Fibroblast of skin of scalp (primary cell): ENCODE measurements at regions not wholly inside any gene's neighbourhood (a gene's known extent, or its start where the extent isn't known, plus 50 kb on each side); places are given as distances from the start of the nearest gene placed in this dataset.
"Not testable (repeated sequence)": the region's sequence is repeated elsewhere in the genome, so short reads cannot be mapped to it uniquely, and the experiment has no call there.

ENCODE experiments used
- DNase-seq: peaks from one replicate; pipeline ENCODE4 v3.0.0-alpha.2; 2013

DNA sequence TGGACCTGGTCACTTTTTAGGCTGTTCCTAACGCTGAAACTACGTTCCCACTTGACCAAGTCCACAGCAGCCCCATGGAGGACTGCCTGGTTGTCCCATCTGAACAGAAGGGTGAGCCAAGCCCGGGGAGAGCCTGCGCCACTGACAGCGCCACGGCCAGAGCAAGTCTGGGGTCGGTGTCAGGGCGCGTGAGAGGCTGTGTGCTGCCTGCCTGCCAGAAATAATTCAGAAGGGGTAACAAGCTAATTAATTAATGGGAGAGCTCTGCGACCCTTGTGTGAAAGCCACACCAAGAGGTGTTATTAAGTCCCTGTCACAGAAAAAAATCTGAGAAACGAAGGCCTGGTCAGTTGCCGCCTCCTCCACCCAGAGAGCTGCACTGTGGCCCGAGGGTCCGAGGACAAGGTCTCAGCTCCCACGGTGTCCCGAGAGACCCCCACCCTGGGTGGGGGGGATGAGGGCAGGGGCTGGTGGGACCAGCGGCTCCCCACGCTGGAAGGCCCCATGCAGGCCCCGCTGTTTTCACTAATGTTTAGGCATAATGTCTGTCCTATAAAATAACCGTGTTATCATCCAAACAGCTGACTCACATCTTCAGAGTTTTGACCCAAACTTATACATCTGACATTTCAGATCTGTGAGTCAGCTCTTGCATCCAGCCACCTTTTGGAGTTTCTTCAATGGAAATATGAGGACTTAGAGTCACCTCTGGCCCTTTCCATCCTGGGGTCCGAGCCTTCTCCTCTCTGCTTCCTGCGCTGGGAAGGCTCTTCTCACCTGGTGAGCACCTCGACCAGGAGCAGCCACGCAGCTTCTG is 58.5 kb downstream of the DLL1 start:
- no peak for DNase-seq

DNA sequence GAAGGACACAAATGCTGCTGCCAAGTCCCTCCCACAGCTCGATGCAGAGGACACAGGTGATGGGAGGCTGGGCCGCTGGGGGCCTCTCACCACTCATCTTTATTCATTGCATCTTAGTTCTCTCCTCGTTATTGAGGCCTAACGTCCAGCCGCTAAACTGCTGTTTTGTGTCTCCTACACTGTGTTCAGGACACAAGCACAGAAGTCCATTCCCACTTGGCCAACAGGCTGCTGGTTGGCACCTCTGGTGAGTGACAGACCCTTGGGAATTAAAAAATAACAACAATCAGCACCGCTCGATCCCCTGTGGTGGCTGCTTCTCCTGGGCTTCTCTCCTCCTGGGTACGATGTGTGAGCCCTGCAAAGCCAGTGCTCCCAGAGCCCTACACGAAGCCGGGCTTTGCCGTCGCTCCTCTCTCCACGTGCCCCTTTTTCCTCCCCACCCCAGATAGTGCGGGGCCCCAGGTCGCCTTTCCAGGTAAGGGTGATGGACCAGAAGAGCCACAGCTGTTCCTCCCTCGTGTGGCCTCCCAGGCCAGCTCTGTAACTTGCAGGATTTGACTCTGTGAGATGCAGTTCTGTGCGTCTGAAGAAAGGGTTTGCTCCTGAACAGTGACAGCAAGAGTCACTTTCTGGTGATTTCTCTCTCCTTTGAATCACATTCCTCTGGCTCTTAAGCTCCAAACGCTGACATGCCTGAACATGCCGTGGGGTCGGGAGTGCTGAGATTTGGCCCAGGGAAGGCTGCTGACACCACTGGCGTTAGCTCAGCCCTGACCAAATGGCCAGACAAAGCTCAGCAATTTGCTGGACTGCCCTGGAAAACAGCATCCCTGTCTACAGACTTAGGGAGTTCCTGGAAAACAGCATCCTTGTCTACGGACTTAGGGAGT is 59.3 kb downstream of the DLL1 start:
- DNase-seq: no peak

GRCh38 chr6:170230520-170231292 is 60.2 kb downstream of the DLL1 start:
- no peak for DNase-seq

DNA sequence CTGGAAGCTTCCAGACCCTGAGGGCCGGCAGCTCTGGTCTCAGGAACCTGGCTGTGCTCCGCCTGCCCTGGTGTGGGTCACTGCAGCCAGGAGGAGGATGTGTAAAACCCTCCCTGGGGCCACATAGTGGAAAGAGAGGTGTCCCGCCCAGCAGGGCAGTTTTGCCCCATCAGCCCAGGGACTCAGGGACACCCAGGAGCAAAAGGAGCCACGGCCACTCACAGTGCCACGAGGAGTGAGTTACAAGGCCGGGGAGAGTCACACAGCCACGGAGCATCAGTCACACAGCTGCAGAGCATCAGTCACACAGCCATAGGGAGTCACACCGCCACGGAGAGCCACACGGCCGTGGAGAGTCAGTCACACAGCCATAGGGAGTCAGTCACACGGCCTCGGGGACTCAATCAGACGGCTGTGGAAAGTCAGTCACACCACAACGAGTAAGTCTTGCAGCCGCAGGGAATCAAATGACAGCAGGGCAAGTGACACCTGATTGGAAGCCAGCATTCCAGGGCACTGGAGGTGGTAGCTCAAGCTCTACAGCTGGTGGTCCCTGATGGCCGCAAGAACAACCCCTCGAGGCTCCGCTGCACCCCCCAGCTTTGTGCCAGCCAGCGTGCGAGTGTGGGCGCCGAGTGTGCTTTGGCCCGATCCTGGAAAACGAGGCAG is 60.9 kb downstream of the DLL1 start:
- no peak for DNase-seq

- DNase-seq: no peak
These were observed 61.5 kb downstream of the DLL1 start for GRCh38 chr6:170229396-170229795.

DNA sequence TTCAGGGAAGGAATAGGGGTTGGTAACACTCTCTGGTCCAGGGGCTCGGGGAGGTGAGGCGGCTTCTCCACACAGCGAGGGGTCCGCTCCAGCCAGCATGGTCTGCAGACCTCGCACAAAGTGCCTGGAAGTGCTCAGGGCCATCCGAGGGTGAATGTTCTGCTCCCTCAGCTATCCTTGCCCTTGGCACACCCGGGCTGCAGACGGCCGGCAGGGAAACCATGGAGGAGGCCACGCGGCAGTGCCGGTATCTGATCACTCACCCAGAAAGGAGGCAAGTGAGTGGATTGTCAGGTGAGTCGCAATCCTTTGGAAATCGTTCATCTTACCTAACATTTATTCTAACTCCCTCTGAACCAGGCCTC is 62.0 kb downstream of the DLL1 start:
- DNase-seq: no peak

DNA sequence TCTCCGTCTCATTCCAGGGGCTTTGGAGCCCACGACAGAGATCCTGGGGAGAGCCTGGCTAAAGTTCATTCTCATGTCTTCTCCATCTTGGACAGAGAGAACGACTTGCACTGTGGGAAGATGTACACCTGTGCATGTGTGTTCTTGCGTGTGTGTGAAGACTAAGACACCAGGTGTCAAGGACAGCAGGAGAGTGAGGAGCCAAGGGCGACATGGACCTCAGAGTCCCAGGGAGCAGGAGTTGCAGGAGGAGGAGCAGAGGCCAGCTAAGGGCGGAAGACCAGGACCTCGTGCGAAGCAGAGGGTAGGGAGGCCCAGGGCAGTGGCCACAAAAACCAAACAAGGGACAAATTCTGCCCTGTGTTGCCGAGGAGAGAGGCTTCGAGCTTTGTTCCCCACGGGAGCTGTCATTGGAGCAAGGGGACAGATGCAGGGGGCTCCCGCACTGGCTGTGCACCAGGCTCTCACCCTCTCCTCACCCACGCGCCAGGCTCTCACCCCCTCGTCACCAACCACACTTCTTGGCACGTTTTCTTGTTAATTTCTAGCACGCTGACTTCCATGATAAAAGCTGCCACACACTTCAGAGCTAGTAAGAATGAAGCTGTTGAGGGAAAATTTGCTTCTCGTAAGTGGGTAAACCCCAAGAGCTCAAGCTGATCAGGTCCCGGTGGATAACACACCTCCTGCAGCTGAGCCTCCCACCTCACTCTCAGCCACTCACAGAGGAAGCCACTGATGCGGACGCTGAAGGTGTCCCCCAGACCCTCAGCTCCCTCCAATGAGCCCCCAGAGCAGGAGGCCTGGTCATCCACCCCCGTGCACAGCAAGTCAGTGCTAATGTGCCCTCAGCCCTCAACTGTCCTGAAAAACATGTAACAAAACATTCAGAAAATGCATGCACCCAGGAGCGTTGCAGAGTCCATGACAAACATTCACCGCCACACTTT is 62.6 kb downstream of the DLL1 start:
- no peak for DNase-seq

GRCh38 chr6:170227521-170227983 is 63.3 kb downstream of the DLL1 start:
- DNase-seq: no peak

DNA sequence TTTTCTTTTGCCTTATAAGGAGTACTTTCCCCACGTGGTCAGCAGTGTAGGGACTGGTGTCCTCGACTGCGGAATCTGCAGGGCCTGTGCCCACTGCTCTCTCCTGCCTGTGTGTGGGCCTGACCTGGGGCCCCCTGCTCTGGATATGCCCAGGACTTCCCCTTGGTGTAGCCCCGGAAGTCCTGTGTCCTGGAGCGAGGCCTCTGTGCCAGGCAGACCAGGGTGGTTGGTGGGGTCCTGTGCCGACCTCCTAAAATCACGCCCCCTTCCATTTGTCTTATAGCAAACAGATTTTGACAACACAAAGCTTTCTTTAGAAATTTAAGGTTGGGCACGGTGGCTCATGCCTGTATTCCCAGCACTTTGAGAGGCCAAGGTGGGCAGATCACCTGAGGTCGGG is 64.2 kb downstream of the DLL1 start:
- no peak for DNase-seq

DNA sequence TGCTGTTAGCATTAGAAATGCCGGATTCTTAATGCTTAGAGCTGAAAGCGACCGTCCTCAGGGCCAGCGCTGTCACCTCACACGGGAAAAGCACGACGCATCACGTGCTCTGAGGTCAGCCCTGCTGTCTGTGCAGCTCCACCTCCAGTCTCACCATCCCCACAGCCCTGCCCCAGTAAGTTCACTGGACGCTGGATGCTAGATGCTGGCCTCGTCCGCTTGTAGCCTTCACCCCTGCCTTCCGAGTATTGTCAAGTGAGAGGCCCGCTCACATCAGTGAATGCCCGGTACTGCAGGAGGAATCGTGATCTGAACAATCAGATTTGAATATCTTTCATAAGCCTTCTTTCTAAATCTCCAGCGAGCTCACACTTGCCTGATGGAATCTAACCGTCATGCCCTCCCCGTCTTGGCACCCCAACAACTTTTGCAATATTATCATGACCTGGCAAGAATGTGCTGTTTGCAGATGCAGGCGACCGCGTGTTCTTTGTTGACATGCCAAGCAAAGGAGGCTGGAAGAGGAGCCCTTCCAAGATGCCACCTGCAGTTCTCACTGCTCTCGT is 64.9 kb downstream of the DLL1 start:
- no peak for DNase-seq

DNA sequence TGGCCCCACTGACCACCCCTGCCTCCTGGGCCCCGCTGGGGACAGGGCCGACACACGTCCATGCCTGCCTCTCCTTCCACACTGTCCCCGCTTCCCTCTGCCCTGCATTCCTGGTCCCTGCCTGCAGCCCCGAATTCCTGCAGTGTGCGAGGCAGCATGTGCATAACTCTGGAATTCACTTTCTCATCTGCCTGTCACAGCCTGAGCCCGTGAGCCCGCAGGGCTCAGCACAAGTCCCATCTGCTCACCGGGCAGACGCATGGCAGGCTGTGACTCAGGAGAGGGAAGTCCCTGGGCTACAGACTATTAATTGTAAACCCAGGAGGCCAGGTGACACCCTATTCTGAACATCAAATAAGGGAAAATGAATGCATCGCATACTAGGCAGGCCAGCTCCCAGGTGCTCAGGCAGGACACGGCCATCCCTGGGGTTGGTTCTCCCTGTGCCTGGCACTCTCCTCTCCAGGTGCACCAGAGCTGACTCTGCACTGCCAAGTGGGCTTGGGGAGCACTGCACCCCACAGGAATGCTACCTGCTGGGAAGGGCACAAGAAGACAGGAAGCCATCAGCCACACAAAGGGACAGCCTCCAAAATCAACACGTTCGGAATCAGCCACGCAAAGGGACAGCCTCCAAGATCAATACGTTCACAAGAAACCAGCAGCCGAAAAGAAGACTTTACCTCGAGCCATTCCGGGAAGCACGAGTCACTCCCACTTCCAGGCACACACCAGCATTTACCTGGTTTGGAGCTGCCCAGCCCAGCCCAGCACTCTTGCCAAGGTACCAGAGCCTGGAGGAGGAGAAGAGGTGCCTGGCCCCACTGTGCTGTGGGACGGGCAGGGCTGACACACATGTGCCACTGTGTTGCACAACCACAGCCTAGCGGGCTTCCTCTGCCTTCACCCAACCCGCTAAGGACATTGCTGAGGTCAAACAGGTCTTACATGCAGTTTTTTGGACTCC is 65.9 kb downstream of the DLL1 start:
- peak; percentile 40 for DNase-seq

- DNase-seq: no peak
These were observed 66.9 kb downstream of the DLL1 start for GRCh38 chr6:170223718-170224693.

DNA sequence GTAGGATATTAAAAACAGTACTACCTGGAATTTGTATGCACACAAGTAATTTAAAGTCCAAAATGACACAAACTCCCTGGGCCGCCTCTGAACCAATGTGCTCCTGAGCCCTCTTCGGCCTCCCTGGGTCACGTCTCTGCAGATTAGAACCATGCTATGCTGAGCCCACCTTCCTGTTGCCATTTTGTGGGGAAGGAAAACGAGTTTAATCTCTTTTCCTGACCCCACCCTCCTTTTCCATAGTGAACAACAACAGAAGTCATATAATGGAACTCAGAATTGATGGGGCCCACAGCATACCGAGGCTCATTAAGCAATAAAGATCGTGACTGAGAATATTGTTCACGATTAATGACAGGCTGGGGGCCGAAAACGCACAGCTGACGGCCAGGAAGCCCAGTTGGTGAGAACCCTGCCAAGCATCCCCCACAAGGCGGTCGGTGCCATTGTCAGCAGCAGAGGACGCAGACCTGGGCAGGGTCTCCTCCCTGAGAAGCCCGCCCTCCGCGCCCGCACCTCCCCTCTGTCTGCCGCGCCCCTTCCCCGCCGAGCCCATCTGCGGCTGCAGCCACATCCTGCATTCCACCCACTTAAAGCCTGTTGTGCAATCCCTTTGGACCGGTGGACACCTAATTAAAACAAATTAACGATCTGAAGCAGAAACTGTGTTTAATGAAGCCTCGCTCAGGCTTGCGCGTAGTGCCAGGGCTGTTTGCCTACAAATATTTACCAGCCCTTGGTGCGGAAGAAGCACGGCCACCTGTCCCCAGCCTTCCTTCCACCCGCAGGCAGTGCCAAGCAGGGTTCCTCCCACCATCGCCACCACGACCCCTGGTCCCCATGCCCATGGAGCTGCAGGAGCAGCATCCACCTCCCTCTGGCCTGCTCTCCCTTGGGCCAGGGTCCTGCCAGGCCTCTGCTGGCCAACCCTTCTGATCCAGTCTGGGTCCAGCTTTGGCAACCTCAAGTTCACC is 68.1 kb downstream of the DLL1 start:
- no peak for DNase-seq

DNA sequence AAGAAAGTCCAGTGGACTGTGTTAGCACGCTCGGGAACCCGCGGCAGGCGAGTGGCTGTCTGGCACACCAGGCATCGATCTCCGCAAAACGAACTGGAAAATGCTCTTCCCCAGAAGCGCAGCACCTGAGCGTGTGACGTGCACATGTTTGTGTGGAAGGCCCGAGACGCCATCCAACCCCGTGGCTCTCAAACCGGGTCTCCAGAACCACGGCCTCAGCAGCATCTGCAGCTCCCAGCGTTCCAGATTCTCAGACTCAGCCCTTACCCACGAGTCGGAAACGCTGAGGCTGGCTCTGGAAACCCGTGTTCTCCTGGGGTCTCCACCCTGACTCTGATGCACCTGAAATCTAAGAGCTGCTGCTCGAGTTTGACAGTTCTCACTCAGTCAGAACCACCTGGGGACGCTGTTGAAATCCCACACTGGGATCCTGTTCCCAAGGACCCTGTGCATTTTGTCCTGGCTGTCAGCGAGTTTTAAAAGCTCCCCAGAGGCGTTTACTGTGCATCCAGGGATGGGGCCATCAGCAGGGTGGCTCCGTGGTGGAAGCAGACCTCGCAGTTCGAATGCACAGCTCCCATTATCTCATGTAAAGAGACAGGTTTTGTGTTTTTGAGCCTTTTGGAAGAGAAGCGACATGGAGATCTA is 69.0 kb downstream of the DLL1 start:
- DNase-seq: no peak

GRCh38 chr6:170221052-170221752 is 69.7 kb downstream of the DLL1 start:
- DNase-seq: no peak

DNA sequence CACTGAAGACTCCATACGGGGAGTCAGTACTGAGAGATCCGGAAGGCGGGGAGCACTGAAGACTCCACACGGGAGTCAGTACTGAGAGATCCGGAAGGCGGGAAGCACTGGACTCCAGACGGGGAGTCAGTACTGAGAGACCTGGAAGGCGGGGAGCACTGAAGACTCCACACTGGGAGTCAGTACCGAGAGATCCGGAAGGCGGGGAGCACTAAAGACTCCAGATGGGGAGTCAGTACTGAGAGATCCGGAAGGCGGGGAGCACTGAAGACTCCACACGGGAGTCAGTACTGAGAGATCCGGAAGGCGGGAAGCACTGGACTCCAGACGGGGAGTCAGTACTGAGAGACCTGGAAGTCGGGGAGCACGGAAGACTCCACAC is 77.2 kb downstream of the DLL1 start:
- not testable (repeated sequence) for DNase-seq
